ENCODE measurements at regions not wholly inside any gene's neighbourhood (a gene's known extent, or its start where the extent isn't known, plus 50 kb on each side); places are given as distances from the start of the nearest gene placed in this dataset.

DNA sequence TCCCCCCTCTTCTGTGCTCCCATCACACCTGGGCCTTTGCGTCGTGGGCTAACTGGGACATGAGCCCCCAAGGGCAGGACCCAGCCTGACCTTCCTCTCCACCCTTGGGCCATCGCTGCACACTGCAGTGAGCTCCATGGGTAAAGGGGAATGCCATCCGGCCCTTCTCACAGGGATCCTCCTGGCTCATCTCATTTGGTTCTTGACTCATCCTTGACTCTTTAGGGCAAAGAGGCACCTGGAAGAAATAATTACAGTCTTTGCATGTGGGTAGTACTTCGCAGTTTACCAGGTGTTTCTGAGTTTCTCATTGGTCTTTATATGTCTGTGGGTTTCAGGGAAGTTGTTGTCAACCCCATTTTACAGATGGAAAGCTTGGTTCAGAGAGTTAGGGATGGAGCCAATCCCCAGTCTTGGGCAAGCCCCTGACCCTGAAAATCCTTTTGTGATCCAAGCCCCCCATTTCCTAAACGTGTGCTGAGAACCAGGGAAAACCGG is 59.3 kb upstream of the ID3 start:
- FAIRE-seq, result no peak
- Histone ChIP-seq H3K9me3 (ENCODE audit: control insufficient read depth in 2 of 2, insufficient read depth in 1 of 2, low read depth in 1 of 2, low read length in 1 of 2) (no peaks in the 10 kb centered on the region), H3K36me3 (ENCODE audit: control insufficient read depth in 3 of 3, insufficient read depth in 2 of 3, low read depth in 1 of 3, low read length in 3 of 3) (no peaks in the 10 kb centered on the region), H3K27ac (ENCODE audit: low read depth in 1 of 3, low read length in 2 of 3) (peak overlapping the region in 1 of 3 donors; percentile 77), H3K4me1 (ENCODE audit: control insufficient read depth in 3 of 3, insufficient read depth in 2 of 3, low read depth in 1 of 3, low read length in 2 of 3) (peaks cover 0 to 13% (median 0%) of the 10 kb centered on the region in 3 donors), H3K4me3 (ENCODE audit: low read depth in 1 of 3, low read length in 3 of 3) (peak overlapping the region in 1 of 3 donors; percentile 51), H3K27me3 (ENCODE audit: control insufficient read depth in 3 of 3, insufficient read depth in 3 of 3, low read length in 3 of 3) (peaks cover 0 to 4% (median 0%) of the 10 kb centered on the region in 3 donors)
- 77 to 82% (median 81%) methylated on average over 7 of the region's 7 CpGs for WGBS, 3 donors
- no peak for DNase-seq

- 43 to 61% (median 47%) methylated on average over 8 of the region's 8 CpGs for WGBS, 3 donors
- peaks cover 0 to 13% (median 0%) of the 10 kb centered on the region in 3 donors for H3K4me1 ChIP-seq (ENCODE audit: control insufficient read depth in 3 of 3, insufficient read depth in 2 of 3, low read depth in 1 of 3, low read length in 2 of 3)
- H3K4me3 ChIP-seq (ENCODE audit: low read depth in 1 of 3, low read length in 3 of 3), result no peak overlapping the region
- no peaks in the 10 kb centered on the region for H3K9me3 ChIP-seq (ENCODE audit: control insufficient read depth in 2 of 2, insufficient read depth in 1 of 2, low read depth in 1 of 2, low read length in 1 of 2)
- no peaks in the 10 kb centered on the region for H3K36me3 ChIP-seq (ENCODE audit: control insufficient read depth in 3 of 3, insufficient read depth in 2 of 3, low read depth in 1 of 3, low read length in 3 of 3)
- peak in 1 of 2 donors; percentile 36 for DNase-seq
- no peak overlapping the region for H3K27ac ChIP-seq (ENCODE audit: low read depth in 1 of 3, low read length in 2 of 3)
- FAIRE-seq, result no peak
- peaks cover 0 to 4% (median 0%) of the 10 kb centered on the region in 3 donors for H3K27me3 ChIP-seq (ENCODE audit: control insufficient read depth in 3 of 3, insufficient read depth in 3 of 3, low read length in 3 of 3)
These were observed 57.8 kb upstream of the ID3 start for GRCh38 chr1:23617084-23617521.

- H3K36me3 ChIP-seq (ENCODE audit: control insufficient read depth in 3 of 3, insufficient read depth in 2 of 3, low read depth in 1 of 3, low read length in 3 of 3), result no peaks in the 10 kb centered on the region
- no peak overlapping the region for H3K4me3 ChIP-seq (ENCODE audit: low read depth in 1 of 3, low read length in 3 of 3)
- peaks cover 0 to 4% (median 0%) of the 10 kb centered on the region in 3 donors for H3K27me3 ChIP-seq (ENCODE audit: control insufficient read depth in 3 of 3, insufficient read depth in 3 of 3, low read length in 3 of 3)
- no peaks in the 10 kb centered on the region for H3K9me3 ChIP-seq (ENCODE audit: control insufficient read depth in 2 of 2, insufficient read depth in 1 of 2, low read depth in 1 of 2, low read length in 1 of 2)
- H3K27ac ChIP-seq (ENCODE audit: low read depth in 1 of 3, low read length in 2 of 3), result no peak overlapping the region
- peaks cover 0 to 13% (median 0%) of the 10 kb centered on the region in 3 donors for H3K4me1 ChIP-seq (ENCODE audit: control insufficient read depth in 3 of 3, insufficient read depth in 2 of 3, low read depth in 1 of 3, low read length in 2 of 3)
- FAIRE-seq (no peak), DNase-seq (no peak)
- WGBS, 3 donors, result 94 to 98% (median 96%) methylated on average over 5 of the region's 5 CpGs
These were observed 57.1 kb upstream of the ID3 start for GRCh38 chr1:23616292-23616824.

- no peaks in the 10 kb centered on the region for H3K9me3 ChIP-seq (ENCODE audit: control insufficient read depth in 2 of 2, insufficient read depth in 1 of 2, low read depth in 1 of 2, low read length in 1 of 2)
- DNase-seq (no peak), FAIRE-seq (no peak)
- H3K4me1 ChIP-seq (ENCODE audit: control insufficient read depth in 3 of 3, insufficient read depth in 2 of 3, low read depth in 1 of 3, low read length in 2 of 3), result peaks cover 0 to 13% (median 0%) of the 10 kb centered on the region in 3 donors
- H3K27me3 ChIP-seq (ENCODE audit: control insufficient read depth in 3 of 3, insufficient read depth in 3 of 3, low read length in 3 of 3), result peaks cover 0 to 4% (median 0%) of the 10 kb centered on the region in 3 donors
- H3K4me3 ChIP-seq (ENCODE audit: low read depth in 1 of 3, low read length in 3 of 3), result no peak overlapping the region
- H3K27ac ChIP-seq (ENCODE audit: low read depth in 1 of 3, low read length in 2 of 3), result no peak overlapping the region
- WGBS, 3 donors, result 73 to 84% (median 78%) methylated on average over 3 of the region's 3 CpGs
- no peaks in the 10 kb centered on the region for H3K36me3 ChIP-seq (ENCODE audit: control insufficient read depth in 3 of 3, insufficient read depth in 2 of 3, low read depth in 1 of 3, low read length in 3 of 3)
These were observed 56.6 kb upstream of the ID3 start for GRCh38 chr1:23615852-23616251.

DNA sequence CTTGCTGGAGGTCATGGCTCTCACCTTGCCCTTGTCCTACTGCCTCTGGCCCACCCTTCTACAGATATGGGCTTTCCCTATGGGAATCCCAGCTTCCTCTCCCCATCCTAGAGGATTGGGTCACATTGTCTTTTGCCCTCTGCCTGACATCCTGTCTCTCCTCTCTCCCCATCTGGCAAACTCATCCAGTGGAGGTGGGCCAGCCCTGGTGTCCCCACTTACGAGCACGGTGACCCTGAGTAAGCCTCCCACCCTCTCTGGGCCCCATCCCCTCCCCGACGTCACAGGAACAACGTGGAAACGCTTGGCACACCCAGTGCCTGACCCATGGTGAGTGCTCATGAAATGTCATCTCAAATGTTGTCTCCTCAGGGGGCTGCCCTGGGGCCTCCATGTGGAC is 56.1 kb upstream of the ID3 start:
- Histone ChIP-seq H3K4me3 (ENCODE audit: low read depth in 1 of 3, low read length in 3 of 3) (no peak overlapping the region), H3K36me3 (ENCODE audit: control insufficient read depth in 3 of 3, insufficient read depth in 2 of 3, low read depth in 1 of 3, low read length in 3 of 3) (no peaks in the 10 kb centered on the region), H3K27ac (ENCODE audit: low read depth in 1 of 3, low read length in 2 of 3) (no peak overlapping the region), H3K9me3 (ENCODE audit: control insufficient read depth in 2 of 2, insufficient read depth in 1 of 2, low read depth in 1 of 2, low read length in 1 of 2) (no peaks in the 10 kb centered on the region), H3K27me3 (ENCODE audit: control insufficient read depth in 3 of 3, insufficient read depth in 3 of 3, low read length in 3 of 3) (peaks cover 0 to 4% (median 0%) of the 10 kb centered on the region in 3 donors), H3K4me1 (ENCODE audit: control insufficient read depth in 3 of 3, insufficient read depth in 2 of 3, low read depth in 1 of 3, low read length in 2 of 3) (peaks cover 0 to 11% (median 0%) of the 10 kb centered on the region in 3 donors)
- 52 to 77% (median 66%) methylated on average over 6 of the region's 6 CpGs for WGBS, 3 donors
- DNase-seq (no peak), FAIRE-seq (no peak)

- DNase-seq (peak in 1 of 2 donors; percentile 55), FAIRE-seq (no peak)
- Histone ChIP-seq H3K27me3 (ENCODE audit: control insufficient read depth in 3 of 3, insufficient read depth in 3 of 3, low read length in 3 of 3) (peaks cover 0 to 4% (median 0%) of the 10 kb centered on the region in 3 donors), H3K4me1 (ENCODE audit: control insufficient read depth in 3 of 3, insufficient read depth in 2 of 3, low read depth in 1 of 3, low read length in 2 of 3) (peaks cover 0 to 4% (median 0%) of the 10 kb centered on the region in 3 donors), H3K27ac (ENCODE audit: low read depth in 1 of 3, low read length in 2 of 3) (no peak overlapping the region), H3K4me3 (ENCODE audit: low read depth in 1 of 3, low read length in 3 of 3) (no peak overlapping the region), H3K36me3 (ENCODE audit: control insufficient read depth in 3 of 3, insufficient read depth in 2 of 3, low read depth in 1 of 3, low read length in 3 of 3) (no peaks in the 10 kb centered on the region), H3K9me3 (ENCODE audit: control insufficient read depth in 2 of 2, insufficient read depth in 1 of 2, low read depth in 1 of 2, low read length in 1 of 2) (no peaks in the 10 kb centered on the region)
- WGBS, 3 donors, result 47 to 68% (median 67%) methylated on average over 8 of the region's 8 CpGs
These were observed 54.8 kb upstream of the ID3 start for GRCh38 chr1:23614032-23614660.

- no peaks in the 10 kb centered on the region for H3K9me3 ChIP-seq (ENCODE audit: control insufficient read depth in 2 of 2, insufficient read depth in 1 of 2, low read depth in 1 of 2, low read length in 1 of 2)
- peaks cover 0 to 2% (median 0%) of the 10 kb centered on the region in 3 donors for H3K27me3 ChIP-seq (ENCODE audit: control insufficient read depth in 3 of 3, insufficient read depth in 3 of 3, low read length in 3 of 3)
- DNase-seq (no peak), FAIRE-seq (no peak)
- peak overlapping the region in 2 of 3 donors; percentile 33 to 82 for H3K27ac ChIP-seq (ENCODE audit: low read depth in 1 of 3, low read length in 2 of 3)
- no peaks in the 10 kb centered on the region for H3K36me3 ChIP-seq (ENCODE audit: control insufficient read depth in 3 of 3, insufficient read depth in 2 of 3, low read depth in 1 of 3, low read length in 3 of 3)
- no peak overlapping the region for H3K4me3 ChIP-seq (ENCODE audit: low read depth in 1 of 3, low read length in 3 of 3)
- WGBS, 3 donors, result 62 to 69% (median 62%) methylated on average over 11 to 12 of the region's 12 CpGs
- no peaks in the 10 kb centered on the region for H3K4me1 ChIP-seq (ENCODE audit: control insufficient read depth in 3 of 3, insufficient read depth in 2 of 3, low read depth in 1 of 3, low read length in 2 of 3)
These were observed 54.1 kb upstream of the ID3 start for GRCh38 chr1:23613191-23614031.

- WGBS, 3 donors, result 25 to 44% (median 29%) methylated on average over 4 of the region's 4 CpGs
- H3K4me3 ChIP-seq (ENCODE audit: low read depth in 1 of 3, low read length in 3 of 3), result no peak overlapping the region
- no peaks in the 10 kb centered on the region for H3K36me3 ChIP-seq (ENCODE audit: control insufficient read depth in 3 of 3, insufficient read depth in 2 of 3, low read depth in 1 of 3, low read length in 3 of 3)
- no peaks in the 10 kb centered on the region for H3K4me1 ChIP-seq (ENCODE audit: control insufficient read depth in 3 of 3, insufficient read depth in 2 of 3, low read depth in 1 of 3, low read length in 2 of 3)
- DNase-seq (no peak), FAIRE-seq (no peak)
- H3K27me3 ChIP-seq (ENCODE audit: control insufficient read depth in 3 of 3, insufficient read depth in 3 of 3, low read length in 3 of 3), result no peaks in the 10 kb centered on the region
- H3K27ac ChIP-seq (ENCODE audit: low read depth in 1 of 3, low read length in 2 of 3), result no peak overlapping the region
- H3K9me3 ChIP-seq (ENCODE audit: control insufficient read depth in 2 of 2, insufficient read depth in 1 of 2, low read depth in 1 of 2, low read length in 1 of 2), result no peaks in the 10 kb centered on the region
These were observed 52.5 kb upstream of the ID3 start for GRCh38 chr1:23611601-23612327.
